ENCODE measurements at regions not wholly inside any gene's neighbourhood (a gene's known extent, or its start where the extent isn't known, plus 50 kb on each side); places are given as distances from the start of the nearest gene placed in this dataset.

GRCh38 chr6:148151896-148152643 lies 190.6 kb upstream of the SASH1 start:
- DNase-seq (ENCODE audit: low read depth): no peak

GRCh38 chr6:148154668-148155067 lies 188.0 kb upstream of the SASH1 start:
- DNase-seq (ENCODE audit: low read depth): no peak

- DNase-seq (ENCODE audit: low read depth): no peak
These were observed 187.3 kb upstream of the SASH1 start for GRCh38 chr6:148155293-148155692.

GRCh38 chr6:148157841-148158240 lies 184.8 kb upstream of the SASH1 start:
- DNase-seq (ENCODE audit: low read depth): no peak

- no peak for DNase-seq (ENCODE audit: low read depth)
These were observed 178.0 kb upstream of the SASH1 start for GRCh38 chr6:148164645-148165044.

- peak; percentile 36 for DNase-seq (ENCODE audit: low read depth)
These were observed 176.2 kb upstream of the SASH1 start for GRCh38 chr6:148166339-148166968.

GRCh38 chr6:148169706-148170105 lies 172.9 kb upstream of the SASH1 start:
- DNase-seq (ENCODE audit: low read depth): no peak

GRCh38 chr6:148170286-148170685 lies 172.4 kb upstream of the SASH1 start:
- DNase-seq (ENCODE audit: low read depth): no peak

GRCh38 chr6:148173548-148173947 lies 169.1 kb upstream of the SASH1 start:
- DNase-seq (ENCODE audit: low read depth): no peak

GRCh38 chr6:148175550-148176188 lies 167.0 kb upstream of the SASH1 start:
- DNase-seq (ENCODE audit: low read depth): no peak

GRCh38 chr6:148177589-148178233 lies 164.9 kb upstream of the SASH1 start:
- peak; percentile 33 for DNase-seq (ENCODE audit: low read depth)

- no peak for DNase-seq (ENCODE audit: low read depth)
These were observed 162.9 kb upstream of the SASH1 start for GRCh38 chr6:148179786-148180185.

- DNase-seq (ENCODE audit: low read depth): no peak
These were observed 160.3 kb upstream of the SASH1 start for GRCh38 chr6:148182378-148182777.

GRCh38 chr6:148183776-148184175 lies 158.9 kb upstream of the SASH1 start:
- no peak for DNase-seq (ENCODE audit: low read depth)

- no peak for DNase-seq (ENCODE audit: low read depth)
These were observed 155.7 kb upstream of the SASH1 start for GRCh38 chr6:148186916-148187315.

GRCh38 chr6:148192310-148192709 lies 150.3 kb upstream of the SASH1 start:
- DNase-seq (ENCODE audit: low read depth): peak; percentile 91

- DNase-seq (ENCODE audit: low read depth): no peak
These were observed 149.5 kb upstream of the SASH1 start for GRCh38 chr6:148193063-148193680.

GRCh38 chr6:148195511-148195910 lies 147.1 kb upstream of the SASH1 start:
- no peak for DNase-seq (ENCODE audit: low read depth)

- no peak for DNase-seq (ENCODE audit: low read depth)
These were observed 143.1 kb upstream of the SASH1 start for GRCh38 chr6:148199584-148199983.

- DNase-seq (ENCODE audit: low read depth): no peak
These were observed 142.3 kb upstream of the SASH1 start for GRCh38 chr6:148200293-148200692.

GRCh38 chr6:148200781-148201180 lies 141.9 kb upstream of the SASH1 start:
- no peak for DNase-seq (ENCODE audit: low read depth)

- DNase-seq (ENCODE audit: low read depth): no peak
These were observed 139.2 kb upstream of the SASH1 start for GRCh38 chr6:148203281-148203925.
